MCF 10A (cell line): ENCODE measurements at regions not wholly inside any gene's neighbourhood (a gene's known extent, or its start where the extent isn't known, plus 50 kb on each side); places are given as distances from the start of the nearest gene placed in this dataset.
A peak's percentile ranks its signal among the peaks of the same experiment; 100 is the strongest.

Experiments
- BruUV-seq: library from RNA; stranded (reverse); fragments of 400-500 nt; replicated peaks from 2 replicates; lab custom pipeline; 2021; lab: Mats Ljungman, UMichigan
- CTCF ChIA-PET: fragments of 300-600 bp; sonication (Branson Sonifier 250); formaldehyde crosslinking; extraction: SDS; loops from one replicate; lab custom pipeline; 2021; ENCODE audit warnings: antibody characterized with exemption, inconsistent platforms; lab: Yijun Ruan, JAX
- POLR2A ChIA-PET: fragments of 300-600, 350-650 bp; sonication (Branson Sonifier 250); formaldehyde crosslinking; extraction: SDS; loops from one replicate; lab custom pipeline; 2020; ENCODE audit warnings: antibody characterized with exemption, inconsistent platforms; lab: Yijun Ruan, JAX
- DNase-seq: peaks from one replicate; pipeline ENCODE4 v3.0.0-alpha.2; 2018; ENCODE audit not compliant: unreplicated experiment
- H3K27ac Mint-ChIP-seq: one replicate; pipeline ENCODE4 v1.8.0; 2022; ENCODE audit warnings: mild to moderate bottlenecking, low read depth, mixed read lengths; ENCODE audit not compliant: unreplicated experiment
- H3K27me3 Mint-ChIP-seq: one replicate; pipeline ENCODE4 v1.8.0; 2022; ENCODE audit warnings: mixed read lengths; ENCODE audit not compliant: insufficient read depth, unreplicated experiment
- H3K36me3 Mint-ChIP-seq: one replicate; pipeline ENCODE4 v1.8.0; 2022; ENCODE audit warnings: mild to moderate bottlenecking, moderate library complexity, mixed read lengths; ENCODE audit not compliant: insufficient read depth, unreplicated experiment
- H3K4me1 Mint-ChIP-seq: one replicate; pipeline ENCODE4 v1.8.0; 2022; ENCODE audit warnings: mixed read lengths; ENCODE audit not compliant: insufficient read depth, unreplicated experiment
- H3K4me3 Mint-ChIP-seq: one replicate; pipeline ENCODE4 v1.8.0; 2022; ENCODE audit warnings: mild to moderate bottlenecking, moderate library complexity, mixed read lengths; ENCODE audit not compliant: unreplicated experiment
- H3K9me3 Mint-ChIP-seq: one replicate; pipeline ENCODE4 v1.8.0; 2022; ENCODE audit warnings: mixed read lengths; ENCODE audit not compliant: unreplicated experiment
- intact Hi-C: fragments of 100-400 bp; cut with micrococcal nuclease; formaldehyde crosslinking; loops from 2 replicates; pipeline ENCODE4 v1.14.1; 2022
- TF ChIP-seq, protein P1 (sequence below): fragments of 200-600 bp; IDR thresholded peaks from one replicate; pipeline ENCODE4 v1.8.0; 2022; ENCODE audit warnings: antibody characterized with exemption, mild to moderate bottlenecking; ENCODE audit not compliant: unreplicated experiment

DNA sequence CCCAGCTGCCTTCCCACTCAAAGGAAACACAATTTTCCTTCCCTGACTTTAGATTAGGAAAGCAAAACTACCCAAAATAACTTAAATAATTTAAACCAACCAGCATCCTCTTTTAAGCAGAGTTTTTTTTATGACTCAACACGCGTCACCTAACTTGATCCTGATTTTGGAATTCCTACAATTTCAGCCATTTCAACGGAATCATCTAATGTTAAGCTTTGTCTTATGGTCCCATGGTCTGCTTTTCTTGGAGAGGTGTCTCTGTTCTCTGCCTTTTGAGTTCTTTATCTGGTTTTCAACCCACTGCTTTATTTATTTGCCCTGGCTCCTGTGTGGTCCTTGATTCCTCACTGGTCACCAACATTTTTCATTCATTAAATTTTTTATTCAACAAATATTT, 219.2 kb upstream of the ARHGEF26 start:
- peak overlapping the region; percentile 40 for H3K27ac Mint-ChIP-seq
- peaks cover 9% of the 10 kb centered on the region for H3K9me3 Mint-ChIP-seq
- intact Hi-C loops, result no loop called here
- BruUV-seq, result no TSS peak
- ChIA-PET POLR2A (no interaction called here), CTCF (interaction anchor here (0.5 to 0.7 kb wide), 2 partner anchors 69 to 1913 kb away, joined by 3 to 4 read pairs; no protein-coding TSS in a partner anchor)
- no peaks in the 10 kb centered on the region for H3K4me1 Mint-ChIP-seq
- no peak for DNase-seq
- TF ChIP-seq, protein P1, sequence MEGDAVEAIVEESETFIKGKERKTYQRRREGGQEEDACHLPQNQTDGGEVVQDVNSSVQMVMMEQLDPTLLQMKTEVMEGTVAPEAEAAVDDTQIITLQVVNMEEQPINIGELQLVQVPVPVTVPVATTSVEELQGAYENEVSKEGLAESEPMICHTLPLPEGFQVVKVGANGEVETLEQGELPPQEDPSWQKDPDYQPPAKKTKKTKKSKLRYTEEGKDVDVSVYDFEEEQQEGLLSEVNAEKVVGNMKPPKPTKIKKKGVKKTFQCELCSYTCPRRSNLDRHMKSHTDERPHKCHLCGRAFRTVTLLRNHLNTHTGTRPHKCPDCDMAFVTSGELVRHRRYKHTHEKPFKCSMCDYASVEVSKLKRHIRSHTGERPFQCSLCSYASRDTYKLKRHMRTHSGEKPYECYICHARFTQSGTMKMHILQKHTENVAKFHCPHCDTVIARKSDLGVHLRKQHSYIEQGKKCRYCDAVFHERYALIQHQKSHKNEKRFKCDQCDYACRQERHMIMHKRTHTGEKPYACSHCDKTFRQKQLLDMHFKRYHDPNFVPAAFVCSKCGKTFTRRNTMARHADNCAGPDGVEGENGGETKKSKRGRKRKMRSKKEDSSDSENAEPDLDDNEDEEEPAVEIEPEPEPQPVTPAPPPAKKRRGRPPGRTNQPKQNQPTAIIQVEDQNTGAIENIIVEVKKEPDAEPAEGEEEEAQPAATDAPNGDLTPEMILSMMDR, result no peak
- no peaks in the 10 kb centered on the region for H3K27me3 Mint-ChIP-seq
- no peaks in the 10 kb centered on the region for H3K36me3 Mint-ChIP-seq
- no peak overlapping the region for H3K4me3 Mint-ChIP-seq

DNA sequence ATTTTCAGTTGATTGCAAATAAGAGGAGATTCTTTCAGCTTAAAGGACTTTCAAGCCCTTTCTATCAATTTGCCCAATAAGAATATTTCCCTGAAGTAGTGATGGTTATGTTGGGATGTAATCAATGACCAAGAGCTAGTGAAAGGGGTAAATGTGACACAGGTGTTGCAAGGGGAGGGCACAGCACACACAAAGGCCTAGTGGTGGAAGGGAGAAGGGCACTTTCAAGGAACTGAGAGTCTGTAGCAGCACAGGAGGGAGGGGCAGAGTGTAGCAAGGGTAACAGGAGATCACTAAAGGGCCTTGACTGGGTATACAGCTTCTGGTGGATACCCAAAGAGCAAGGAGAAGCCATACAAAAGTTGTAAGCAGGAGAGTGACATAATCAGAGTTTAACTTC, 217.8 kb upstream of the ARHGEF26 start:
- intact Hi-C loops, result no loop called here
- Mint-ChIP-seq H3K4me3 (no peak overlapping the region), H3K4me1 (no peaks in the 10 kb centered on the region)

DNA sequence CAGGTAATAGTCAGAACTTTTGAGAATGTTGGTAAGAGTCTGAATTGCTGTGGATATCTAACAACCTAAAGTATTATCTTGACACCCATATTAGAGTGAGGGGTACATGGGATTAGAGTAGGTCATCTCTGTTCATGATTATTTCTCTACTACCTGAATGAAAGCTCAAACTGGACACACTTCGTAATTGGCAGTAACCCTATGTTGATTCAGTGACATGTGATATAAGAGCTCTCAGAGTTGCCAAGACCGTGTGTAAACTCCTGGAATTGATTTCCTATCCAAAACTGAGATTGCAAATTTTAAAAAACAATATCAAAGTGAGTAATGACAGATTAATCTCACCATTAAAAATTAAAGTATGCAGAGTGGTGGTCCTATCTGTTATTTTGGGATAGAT, 214.8 kb upstream of the ARHGEF26 start:
- TF ChIP-seq, protein P1, result no peak
- Mint-ChIP-seq H3K36me3 (no peaks in the 10 kb centered on the region), H3K27me3 (no peaks in the 10 kb centered on the region), H3K4me3 (no peak overlapping the region), H3K9me3 (peaks cover 9% of the 10 kb centered on the region), H3K27ac (no peak overlapping the region), H3K4me1 (no peaks in the 10 kb centered on the region)
- CTCF ChIA-PET, result no interaction called here
- POLR2A ChIA-PET, result interaction anchor here (0.6 kb wide), 1 partner anchor 126 kb away, joined by 3 read pairs; no protein-coding TSS in a partner anchor
- DNase-seq, result no peak
- no TSS peak for BruUV-seq
- intact Hi-C loops, result no loop called here

More for the DNA sequence above, 217.8 kb upstream of the ARHGEF26 start:
- no TSS peak for BruUV-seq
- Mint-ChIP-seq H3K9me3 (peaks cover 9% of the 10 kb centered on the region), H3K27ac (no peak overlapping the region), H3K36me3 (no peaks in the 10 kb centered on the region), H3K27me3 (no peaks in the 10 kb centered on the region)
- no peak for DNase-seq
- TF ChIP-seq, protein P1, result no peak
- ChIA-PET POLR2A (no interaction called here), CTCF (no interaction called here)

DNA sequence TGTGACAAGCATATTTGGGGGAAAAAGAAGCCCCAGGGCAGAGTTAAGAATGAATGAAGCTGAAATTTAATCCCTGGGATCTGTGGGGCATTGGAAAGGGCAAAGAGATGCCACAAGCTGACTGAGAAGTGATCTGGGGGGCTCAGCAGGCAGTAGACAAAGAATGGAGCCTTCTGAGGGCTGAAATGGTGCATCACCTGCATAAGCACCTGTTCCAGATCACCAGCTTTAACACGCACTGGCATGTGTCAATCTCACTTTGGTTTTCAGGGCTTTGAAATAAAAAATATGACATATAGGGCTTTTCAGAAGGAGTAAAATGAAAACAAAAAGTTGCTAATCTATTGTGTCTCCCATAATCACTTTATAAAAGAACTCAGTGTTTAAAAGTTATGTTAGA, 210.8 kb upstream of the ARHGEF26 start:
- Mint-ChIP-seq H3K27ac (no peak overlapping the region), H3K4me1 (no peaks in the 10 kb centered on the region), H3K27me3 (no peaks in the 10 kb centered on the region), H3K36me3 (no peaks in the 10 kb centered on the region), H3K4me3 (no peak overlapping the region), H3K9me3 (no peaks in the 10 kb centered on the region)
- intact Hi-C loops, result no loop called here
- TF ChIP-seq, protein P1, result no peak
- ChIA-PET CTCF (no interaction called here), POLR2A (no interaction called here)
- no TSS peak for BruUV-seq
- DNase-seq, result no peak
